ENCODE measurements at regions not wholly inside any gene's neighbourhood (a gene's known extent, or its start where the extent isn't known, plus 50 kb on each side); places are given as distances from the start of the nearest gene placed in this dataset.
"Not testable (repeated sequence)": the region's sequence is repeated elsewhere in the genome, so short reads cannot be mapped to it uniquely, and the experiment has no call there.

DNA sequence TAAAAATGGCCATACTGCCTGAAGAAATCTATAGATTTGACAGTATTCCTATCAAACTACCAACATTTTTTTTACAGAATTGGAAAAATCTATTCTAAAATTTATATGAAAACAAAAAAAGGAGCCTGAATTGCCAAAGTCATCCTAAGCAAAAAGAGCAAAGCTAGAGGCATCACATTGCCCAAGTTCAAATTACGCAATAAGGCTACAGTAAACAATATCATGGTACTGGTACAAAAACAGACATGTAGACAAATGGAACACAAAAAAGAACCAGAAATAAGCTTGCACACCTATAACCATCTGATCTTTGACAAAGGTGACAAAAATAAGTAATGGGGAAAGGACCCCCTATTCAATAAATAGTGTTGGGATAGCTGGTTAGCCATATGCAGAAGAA is 50.2 kb upstream of the THSD7B start:
- H3K36me3 ChIP-seq (replicated peaks; ENCODE audit: control insufficient read depth, insufficient read depth, low read length) = no peaks in the 10 kb centered on the region
- no peaks in the 10 kb centered on the region for H3K27me3 ChIP-seq (ENCODE audit: control insufficient read depth, insufficient read depth, low read length)
- H3K4me3 ChIP-seq (ENCODE audit: insufficient read depth, low read depth, low read length) = no peak overlapping the region
- no peak for DNase-seq

GRCh38 chr2:136714452-136714951 is 50.8 kb upstream of the THSD7B start:
- no peak overlapping the region for H3K4me3 ChIP-seq (ENCODE audit: insufficient read depth, low read depth, low read length)
- no peak for DNase-seq
- H3K36me3 ChIP-seq (replicated peaks; ENCODE audit: control insufficient read depth, insufficient read depth, low read length) = no peaks in the 10 kb centered on the region
- H3K27me3 ChIP-seq (ENCODE audit: control insufficient read depth, insufficient read depth, low read length) = no peaks in the 10 kb centered on the region

- Histone ChIP-seq H3K36me3 (replicated peaks; ENCODE audit: control insufficient read depth, insufficient read depth, low read length) (no peaks in the 10 kb centered on the region), H3K4me3 (ENCODE audit: insufficient read depth, low read depth, low read length) (no peak overlapping the region), H3K27me3 (ENCODE audit: control insufficient read depth, insufficient read depth, low read length) (no peaks in the 10 kb centered on the region)
- DNase-seq = no peak
Measured at GRCh38 chr2:136713739-136714138, 51.6 kb upstream of the THSD7B start.

GRCh38 chr2:136705336-136705735 is 60.0 kb upstream of the THSD7B start:
- Histone ChIP-seq H3K27me3 (ENCODE audit: control insufficient read depth, insufficient read depth, low read length) (no peaks in the 10 kb centered on the region), H3K36me3 (replicated peaks; ENCODE audit: control insufficient read depth, insufficient read depth, low read length) (no peaks in the 10 kb centered on the region), H3K4me3 (ENCODE audit: insufficient read depth, low read depth, low read length) (no peak overlapping the region)
- no peak for DNase-seq

DNA sequence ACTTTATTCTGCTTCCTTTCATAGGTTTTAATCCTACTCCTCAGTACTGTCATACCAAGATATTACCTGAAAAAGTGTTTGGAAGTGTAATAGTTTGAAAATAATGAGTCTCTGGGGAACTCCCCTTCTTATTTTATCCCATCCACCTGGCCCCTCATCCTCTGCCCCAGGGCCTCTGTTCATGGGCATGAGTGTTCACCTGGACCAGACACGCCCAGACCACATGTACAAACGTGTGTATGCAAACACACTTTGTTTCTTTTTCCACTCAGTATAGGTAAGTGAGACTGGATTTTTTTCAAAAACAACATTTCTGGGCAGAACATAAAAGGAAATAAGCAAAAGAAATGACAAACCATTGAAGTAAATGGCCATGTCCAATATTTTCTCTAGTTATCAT is 62.1 kb upstream of the THSD7B start:
- no peak for DNase-seq
- Histone ChIP-seq H3K27me3 (ENCODE audit: control insufficient read depth, insufficient read depth, low read length) (no peaks in the 10 kb centered on the region), H3K36me3 (replicated peaks; ENCODE audit: control insufficient read depth, insufficient read depth, low read length) (no peaks in the 10 kb centered on the region), H3K4me3 (ENCODE audit: insufficient read depth, low read depth, low read length) (no peak overlapping the region)

DNA sequence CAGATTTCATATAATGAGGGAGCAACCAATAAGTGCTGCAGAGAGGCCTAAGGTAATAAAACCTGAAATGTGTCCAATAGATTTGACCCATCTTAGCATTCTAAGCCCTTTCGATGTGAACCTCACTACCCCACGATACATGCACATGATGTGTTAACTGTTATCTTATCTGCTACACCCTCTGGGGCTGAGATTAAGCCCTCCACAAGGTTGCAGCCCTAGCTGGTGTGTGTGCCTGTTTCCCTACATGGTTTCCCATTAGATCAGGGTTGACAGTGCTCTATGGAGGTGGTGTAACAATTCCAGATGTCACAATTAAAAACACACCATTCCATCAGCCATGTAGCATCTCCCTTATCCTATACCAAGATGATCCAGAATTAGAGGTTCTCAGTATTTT is 68.9 kb upstream of the THSD7B start:
- no peak for DNase-seq
- H3K27me3 ChIP-seq (ENCODE audit: control insufficient read depth, insufficient read depth, low read length) = no peaks in the 10 kb centered on the region
- H3K4me3 ChIP-seq (ENCODE audit: insufficient read depth, low read depth, low read length) = no peak overlapping the region
- H3K36me3 ChIP-seq (replicated peaks; ENCODE audit: control insufficient read depth, insufficient read depth, low read length) = no peaks in the 10 kb centered on the region

- Histone ChIP-seq H3K36me3 (replicated peaks; ENCODE audit: control insufficient read depth, insufficient read depth, low read length) (no peaks in the 10 kb centered on the region), H3K27me3 (ENCODE audit: control insufficient read depth, insufficient read depth, low read length) (no peaks in the 10 kb centered on the region), H3K4me3 (ENCODE audit: insufficient read depth, low read depth, low read length) (no peak overlapping the region)
- no peak for DNase-seq
Measured at GRCh38 chr2:136693966-136694365, 71.4 kb upstream of the THSD7B start.

DNA sequence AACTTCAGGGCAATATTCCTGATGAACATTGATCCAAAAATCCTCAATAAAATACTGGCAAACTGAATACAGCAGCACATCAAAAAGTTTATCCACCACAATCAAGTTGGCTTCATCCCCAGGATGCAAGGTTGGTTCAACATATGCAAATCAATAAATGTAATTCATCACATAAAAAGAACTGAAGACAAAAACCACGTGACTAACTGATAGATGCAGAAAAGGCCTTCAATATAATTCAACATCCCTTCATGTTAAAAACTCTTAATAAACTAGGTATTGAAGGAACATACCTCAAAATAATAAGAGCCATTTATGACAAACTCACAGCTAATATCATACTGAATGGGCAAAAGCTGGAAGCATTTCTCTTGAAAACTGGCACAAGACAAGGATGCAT is 85.3 kb upstream of the THSD7B start:
- H3K36me3 ChIP-seq (replicated peaks; ENCODE audit: control insufficient read depth, insufficient read depth, low read length); DNase-seq; H3K4me3 ChIP-seq (ENCODE audit: insufficient read depth, low read depth, low read length); H3K27me3 ChIP-seq (ENCODE audit: control insufficient read depth, insufficient read depth, low read length): not testable (repeated sequence)

GRCh38 chr2:136665736-136666135 is 99.6 kb upstream of the THSD7B start:
- no peak for DNase-seq
- Histone ChIP-seq H3K4me3 (ENCODE audit: insufficient read depth, low read depth, low read length) (no peak overlapping the region), H3K36me3 (replicated peaks; ENCODE audit: control insufficient read depth, insufficient read depth, low read length) (no peaks in the 10 kb centered on the region), H3K27me3 (ENCODE audit: control insufficient read depth, insufficient read depth, low read length) (no peaks in the 10 kb centered on the region)

DNA sequence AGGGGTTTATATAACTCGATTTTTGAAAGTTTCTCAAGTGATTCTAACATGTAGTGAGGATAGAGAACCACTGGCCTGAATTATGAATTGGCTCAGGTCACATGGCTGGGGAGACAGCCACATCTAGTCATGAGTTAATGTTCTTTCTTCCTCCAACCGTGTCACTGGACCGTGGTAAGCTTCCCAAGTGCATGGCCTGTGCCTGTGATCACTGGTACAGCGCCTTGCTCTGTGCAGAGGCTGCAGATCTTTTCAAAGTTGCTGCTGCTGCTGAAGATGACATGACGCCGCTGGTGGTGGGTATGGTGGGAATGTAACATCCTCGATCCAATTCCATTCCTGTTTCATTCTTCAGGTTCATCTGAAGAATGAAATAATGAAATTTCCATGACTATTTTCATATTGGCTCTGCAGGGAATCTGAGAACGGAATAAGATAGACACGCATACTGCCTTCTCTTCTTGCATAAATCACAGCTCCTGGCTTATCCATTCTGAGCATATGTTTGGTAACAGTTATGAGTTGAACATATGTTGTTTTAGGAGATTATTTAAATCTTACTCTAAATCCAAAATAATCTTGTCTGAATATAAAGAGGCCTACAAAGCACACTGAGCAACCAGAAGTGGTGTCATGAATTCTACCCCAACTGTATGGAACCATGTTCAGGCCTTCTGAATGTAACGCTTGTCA is 100.5 kb upstream of the THSD7B start:
- H3K36me3 ChIP-seq (replicated peaks; ENCODE audit: control insufficient read depth, insufficient read depth, low read length) = no peaks in the 10 kb centered on the region
- no peak for DNase-seq
- H3K27me3 ChIP-seq (ENCODE audit: control insufficient read depth, insufficient read depth, low read length) = no peaks in the 10 kb centered on the region
- no peak overlapping the region for H3K4me3 ChIP-seq (ENCODE audit: insufficient read depth, low read depth, low read length)

- Histone ChIP-seq H3K4me3 (ENCODE audit: insufficient read depth, low read depth, low read length) (no peak overlapping the region), H3K27me3 (ENCODE audit: control insufficient read depth, insufficient read depth, low read length) (no peaks in the 10 kb centered on the region; the same call in 1 of the 2 replicates), H3K36me3 (replicated peaks; ENCODE audit: control insufficient read depth, insufficient read depth, low read length) (no peaks in the 10 kb centered on the region)
- DNase-seq = no peak
Measured at GRCh38 chr2:136658201-136658600, 107.1 kb upstream of the THSD7B start.

DNA sequence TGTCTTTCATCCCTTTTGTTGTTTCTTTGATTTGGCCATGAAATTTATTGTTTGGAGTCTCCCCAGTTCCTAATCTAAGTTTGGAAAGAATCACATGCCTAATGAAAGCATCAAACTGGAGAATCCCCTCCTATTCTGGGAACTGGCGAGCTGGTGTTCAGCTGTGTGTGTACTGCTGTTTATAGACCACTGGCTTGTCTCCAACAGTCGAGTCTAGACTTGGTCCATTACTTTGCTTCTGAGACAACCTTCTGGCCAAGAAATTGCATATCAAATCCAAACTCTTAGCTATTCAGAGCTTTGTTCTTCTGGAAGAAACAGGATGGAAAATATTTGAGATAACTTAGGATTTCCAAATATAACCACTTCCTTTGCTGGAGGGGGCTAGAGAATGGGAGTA is 111.5 kb upstream of the THSD7B start:
- no peak for DNase-seq
- H3K27me3 ChIP-seq (ENCODE audit: control insufficient read depth, insufficient read depth, low read length) = no peaks in the 10 kb centered on the region; the same call in 1 of the 2 replicates
- no peaks in the 10 kb centered on the region for H3K36me3 ChIP-seq (replicated peaks; ENCODE audit: control insufficient read depth, insufficient read depth, low read length)
- no peak overlapping the region for H3K4me3 ChIP-seq (ENCODE audit: insufficient read depth, low read depth, low read length)

GRCh38 chr2:136651456-136652010 is 113.8 kb upstream of the THSD7B start:
- Histone ChIP-seq H3K27me3 (ENCODE audit: control insufficient read depth, insufficient read depth, low read length) (no peaks in the 10 kb centered on the region), H3K36me3 (replicated peaks; ENCODE audit: control insufficient read depth, insufficient read depth, low read length) (no peaks in the 10 kb centered on the region), H3K4me3 (ENCODE audit: insufficient read depth, low read depth, low read length) (no peak overlapping the region)
- DNase-seq = no peak

- H3K36me3 ChIP-seq (replicated peaks; ENCODE audit: control insufficient read depth, insufficient read depth, low read length) = no peaks in the 10 kb centered on the region
- no peak overlapping the region for H3K4me3 ChIP-seq (ENCODE audit: insufficient read depth, low read depth, low read length)
- H3K27me3 ChIP-seq (ENCODE audit: control insufficient read depth, insufficient read depth, low read length) = no peaks in the 10 kb centered on the region
- no peak for DNase-seq
Measured at GRCh38 chr2:136647039-136647438, 118.3 kb upstream of the THSD7B start.

GRCh38 chr2:136645236-136645828 is 120.0 kb upstream of the THSD7B start:
- Histone ChIP-seq H3K27me3 (ENCODE audit: control insufficient read depth, insufficient read depth, low read length) (no peaks in the 10 kb centered on the region), H3K36me3 (replicated peaks; ENCODE audit: control insufficient read depth, insufficient read depth, low read length) (no peaks in the 10 kb centered on the region), H3K4me3 (ENCODE audit: insufficient read depth, low read depth, low read length) (no peak overlapping the region)
- no peak for DNase-seq
